ENCODE measurements at regions not wholly inside any gene's neighbourhood (a gene's known extent, or its start where the extent isn't known, plus 50 kb on each side); places are given as distances from the start of the nearest gene placed in this dataset.

- TF ChIP-seq, protein P1, sequence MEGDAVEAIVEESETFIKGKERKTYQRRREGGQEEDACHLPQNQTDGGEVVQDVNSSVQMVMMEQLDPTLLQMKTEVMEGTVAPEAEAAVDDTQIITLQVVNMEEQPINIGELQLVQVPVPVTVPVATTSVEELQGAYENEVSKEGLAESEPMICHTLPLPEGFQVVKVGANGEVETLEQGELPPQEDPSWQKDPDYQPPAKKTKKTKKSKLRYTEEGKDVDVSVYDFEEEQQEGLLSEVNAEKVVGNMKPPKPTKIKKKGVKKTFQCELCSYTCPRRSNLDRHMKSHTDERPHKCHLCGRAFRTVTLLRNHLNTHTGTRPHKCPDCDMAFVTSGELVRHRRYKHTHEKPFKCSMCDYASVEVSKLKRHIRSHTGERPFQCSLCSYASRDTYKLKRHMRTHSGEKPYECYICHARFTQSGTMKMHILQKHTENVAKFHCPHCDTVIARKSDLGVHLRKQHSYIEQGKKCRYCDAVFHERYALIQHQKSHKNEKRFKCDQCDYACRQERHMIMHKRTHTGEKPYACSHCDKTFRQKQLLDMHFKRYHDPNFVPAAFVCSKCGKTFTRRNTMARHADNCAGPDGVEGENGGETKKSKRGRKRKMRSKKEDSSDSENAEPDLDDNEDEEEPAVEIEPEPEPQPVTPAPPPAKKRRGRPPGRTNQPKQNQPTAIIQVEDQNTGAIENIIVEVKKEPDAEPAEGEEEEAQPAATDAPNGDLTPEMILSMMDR (IDR thresholded peaks at IDR 0.05; ENCODE audit: partially characterized antibody, unreplicated experiment): no peak
- Mint-ChIP-seq H3K4me3 (ENCODE audit: unreplicated experiment) (no peak overlapping the region), H3K36me3 (ENCODE audit: unreplicated experiment) (peaks cover 7% of the 10 kb centered on the region), H3K27me3 (ENCODE audit: unreplicated experiment) (no peaks in the 10 kb centered on the region), H3K27ac (ENCODE audit: unreplicated experiment) (no peak overlapping the region), H3K9me3 (ENCODE audit: unreplicated experiment) (no peaks in the 10 kb centered on the region), H3K4me1 (ENCODE audit: low read depth, unreplicated experiment) (no peaks in the 10 kb centered on the region)
- DNase-seq: no peak
Measured at GRCh38 chrX:14235004-14235403, 205.3 kb upstream of the GEMIN8 start.

DNA sequence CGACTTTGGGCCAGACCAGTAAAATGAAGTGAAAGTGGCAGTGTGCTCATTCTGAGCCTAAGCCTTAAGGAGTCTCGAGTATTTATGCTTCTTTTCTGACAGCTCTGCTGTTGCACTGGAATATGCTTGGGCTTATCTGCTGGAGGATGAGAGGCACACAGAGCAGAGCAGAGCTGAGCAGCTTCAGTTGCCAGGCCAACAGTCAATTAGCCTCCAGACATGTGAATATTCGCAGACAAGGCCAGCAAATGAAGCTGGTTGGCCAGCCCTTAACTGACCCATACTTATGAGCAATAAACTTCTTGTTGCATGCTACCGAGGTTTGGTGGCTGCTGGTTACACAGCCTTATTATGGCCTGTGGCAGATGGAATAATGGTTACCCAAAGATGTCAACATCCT is 203.0 kb upstream of the GEMIN8 start:
- TF ChIP-seq, protein P1 (IDR thresholded peaks at IDR 0.05; ENCODE audit: partially characterized antibody, unreplicated experiment): no peak
- Mint-ChIP-seq H3K4me3 (ENCODE audit: unreplicated experiment) (no peak overlapping the region), H3K27me3 (ENCODE audit: unreplicated experiment) (no peaks in the 10 kb centered on the region), H3K4me1 (ENCODE audit: low read depth, unreplicated experiment) (no peaks in the 10 kb centered on the region), H3K9me3 (ENCODE audit: unreplicated experiment) (no peaks in the 10 kb centered on the region), H3K36me3 (ENCODE audit: unreplicated experiment) (peaks cover 7% of the 10 kb centered on the region), H3K27ac (ENCODE audit: unreplicated experiment) (no peak overlapping the region)
- DNase-seq: no peak

GRCh38 chrX:14228611-14229010 is 198.9 kb upstream of the GEMIN8 start:
- no peaks in the 10 kb centered on the region for H3K27me3 Mint-ChIP-seq (ENCODE audit: unreplicated experiment)
- DNase-seq: no peak
- no peaks in the 10 kb centered on the region for H3K36me3 Mint-ChIP-seq (ENCODE audit: unreplicated experiment)
- no peaks in the 10 kb centered on the region for H3K9me3 Mint-ChIP-seq (ENCODE audit: unreplicated experiment)
- H3K27ac Mint-ChIP-seq (ENCODE audit: unreplicated experiment): no peak overlapping the region
- TF ChIP-seq, protein P1 (IDR thresholded peaks at IDR 0.05; ENCODE audit: partially characterized antibody, unreplicated experiment): no peak
- H3K4me3 Mint-ChIP-seq (ENCODE audit: unreplicated experiment): no peak overlapping the region
- H3K4me1 Mint-ChIP-seq (ENCODE audit: low read depth, unreplicated experiment): no peaks in the 10 kb centered on the region

DNA sequence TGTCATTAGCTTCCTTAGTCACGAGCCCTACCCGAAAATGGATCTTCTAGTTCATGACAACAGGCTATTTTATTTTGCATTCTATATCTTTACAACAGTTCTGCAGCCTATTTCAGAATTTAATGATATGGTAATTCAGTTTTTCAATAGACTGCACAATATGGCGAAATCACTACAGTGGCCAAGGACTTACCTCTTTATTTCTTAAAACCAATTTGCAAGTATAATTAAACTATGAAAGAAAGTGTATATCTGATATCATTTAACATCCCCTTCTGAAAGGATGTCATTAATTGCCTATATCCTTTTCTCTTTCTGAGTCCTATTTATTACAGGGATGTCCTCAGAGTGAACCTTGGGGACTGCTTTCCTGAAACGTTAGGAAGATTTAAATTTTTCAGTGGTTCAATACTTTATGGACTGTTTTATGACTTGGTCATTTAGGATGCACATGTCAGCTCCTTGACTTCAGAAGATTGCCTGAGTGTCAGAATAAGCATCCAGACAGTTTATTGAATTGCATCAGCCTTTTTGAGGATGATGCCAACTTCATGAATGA is 190.8 kb upstream of the GEMIN8 start:
- Mint-ChIP-seq H3K4me3 (ENCODE audit: unreplicated experiment) (no peak overlapping the region), H3K36me3 (ENCODE audit: unreplicated experiment) (no peaks in the 10 kb centered on the region), H3K4me1 (ENCODE audit: low read depth, unreplicated experiment) (no peaks in the 10 kb centered on the region), H3K9me3 (ENCODE audit: unreplicated experiment) (no peaks in the 10 kb centered on the region), H3K27me3 (ENCODE audit: unreplicated experiment) (no peaks in the 10 kb centered on the region), H3K27ac (ENCODE audit: unreplicated experiment) (no peak overlapping the region)
- TF ChIP-seq, protein P1 (IDR thresholded peaks at IDR 0.05; ENCODE audit: partially characterized antibody, unreplicated experiment): no peak
- no peak for DNase-seq

GRCh38 chrX:14209034-14209433 is 179.3 kb upstream of the GEMIN8 start:
- TF ChIP-seq, protein P1 (IDR thresholded peaks at IDR 0.05; ENCODE audit: partially characterized antibody, unreplicated experiment): no peak
- Mint-ChIP-seq H3K27me3 (ENCODE audit: unreplicated experiment) (no peaks in the 10 kb centered on the region), H3K9me3 (ENCODE audit: unreplicated experiment) (peaks cover 4% of the 10 kb centered on the region), H3K36me3 (ENCODE audit: unreplicated experiment) (peaks cover 12% of the 10 kb centered on the region), H3K27ac (ENCODE audit: unreplicated experiment) (no peak overlapping the region), H3K4me3 (ENCODE audit: unreplicated experiment) (no peak overlapping the region), H3K4me1 (ENCODE audit: low read depth, unreplicated experiment) (no peaks in the 10 kb centered on the region)
- DNase-seq: no peak

Measured in glutamatergic neuron (in vitro differentiated cells).